GM19467 (cell line): ENCODE measurements at regions not wholly inside any gene's neighbourhood (a gene's known extent, or its start where the extent isn't known, plus 50 kb on each side); places are given as distances from the start of the nearest gene placed in this dataset.
"Not testable (repeated sequence)": the region's sequence is repeated elsewhere in the genome, so short reads cannot be mapped to it uniquely, and the experiment has no call there.

Source experiments
- ATAC-seq: cut with Tn5 transposase; IDR thresholded peaks from one replicate; pipeline ENCODE4 v1.9.1; 2021; ENCODE audit warnings: mild to moderate bottlenecking, moderate library complexity; ENCODE audit not compliant: unreplicated experiment

- not testable (repeated sequence) for ATAC-seq
These were observed 724.3 kb downstream of the TTLL7 start for GRCh38 chr1:83274656-83275055.

GRCh38 chr1:83272484-83272883, 726.4 kb downstream of the TTLL7 start:
- ATAC-seq, result not testable (repeated sequence)

DNA sequence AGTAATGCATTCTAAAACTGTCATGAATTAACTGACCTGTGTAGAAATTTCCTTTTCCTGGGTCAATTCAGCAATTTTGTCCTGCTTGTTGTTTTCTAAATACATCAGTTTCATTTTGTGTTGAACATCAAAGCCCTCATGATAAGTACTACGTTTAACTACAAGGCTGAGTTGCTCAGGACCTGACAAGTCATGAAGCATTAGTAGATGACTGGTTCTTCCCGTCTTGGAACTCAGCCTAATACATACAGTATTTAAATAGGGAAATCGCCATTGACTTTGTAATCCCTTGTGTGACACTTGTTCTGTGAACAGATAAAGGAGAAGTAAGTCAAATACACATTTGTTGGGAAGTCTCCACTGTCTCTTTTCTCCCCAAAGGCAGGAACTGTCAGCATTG, 727.1 kb downstream of the TTLL7 start:
- ATAC-seq, result not testable (repeated sequence)

- not testable (repeated sequence) for ATAC-seq
These were observed 728.1 kb downstream of the TTLL7 start for GRCh38 chr1:83270801-83271200.

GRCh38 chr1:83263808-83264207, 735.1 kb downstream of the TTLL7 start:
- ATAC-seq, result not testable (repeated sequence)

- ATAC-seq, result not testable (repeated sequence)
These were observed 747.2 kb downstream of the TTLL7 start for GRCh38 chr1:83251687-83252086.

GRCh38 chr1:83246780-83247179, 752.2 kb downstream of the TTLL7 start:
- ATAC-seq, result not testable (repeated sequence)

DNA sequence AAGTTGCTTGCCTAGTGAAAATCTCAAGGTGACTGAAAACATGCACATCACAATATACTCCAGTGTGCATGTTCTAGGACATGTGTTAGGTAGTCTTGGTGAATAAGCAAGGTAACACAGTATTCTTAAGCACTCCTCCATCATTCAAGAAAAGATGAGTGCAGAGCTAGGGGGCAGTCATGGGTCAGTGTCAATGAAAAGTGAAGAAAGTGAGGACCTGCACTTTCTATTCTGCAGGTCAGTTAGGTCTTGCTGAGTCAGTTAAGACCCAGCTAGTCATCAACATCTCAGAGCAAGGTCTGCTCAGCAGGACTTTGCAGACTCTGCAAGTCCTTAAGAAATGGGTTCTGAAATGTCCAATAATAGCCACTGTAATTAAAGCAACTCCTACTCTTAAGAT, 754.1 kb downstream of the TTLL7 start:
- ATAC-seq, result not testable (repeated sequence)

GRCh38 chr1:83239568-83239967, 759.4 kb downstream of the TTLL7 start:
- ATAC-seq, result not testable (repeated sequence)

- ATAC-seq, result not testable (repeated sequence)
These were observed 760.3 kb downstream of the TTLL7 start for GRCh38 chr1:83238654-83239053.

GRCh38 chr1:83219788-83220187, 779.1 kb downstream of the TTLL7 start:
- not testable (repeated sequence) for ATAC-seq

DNA sequence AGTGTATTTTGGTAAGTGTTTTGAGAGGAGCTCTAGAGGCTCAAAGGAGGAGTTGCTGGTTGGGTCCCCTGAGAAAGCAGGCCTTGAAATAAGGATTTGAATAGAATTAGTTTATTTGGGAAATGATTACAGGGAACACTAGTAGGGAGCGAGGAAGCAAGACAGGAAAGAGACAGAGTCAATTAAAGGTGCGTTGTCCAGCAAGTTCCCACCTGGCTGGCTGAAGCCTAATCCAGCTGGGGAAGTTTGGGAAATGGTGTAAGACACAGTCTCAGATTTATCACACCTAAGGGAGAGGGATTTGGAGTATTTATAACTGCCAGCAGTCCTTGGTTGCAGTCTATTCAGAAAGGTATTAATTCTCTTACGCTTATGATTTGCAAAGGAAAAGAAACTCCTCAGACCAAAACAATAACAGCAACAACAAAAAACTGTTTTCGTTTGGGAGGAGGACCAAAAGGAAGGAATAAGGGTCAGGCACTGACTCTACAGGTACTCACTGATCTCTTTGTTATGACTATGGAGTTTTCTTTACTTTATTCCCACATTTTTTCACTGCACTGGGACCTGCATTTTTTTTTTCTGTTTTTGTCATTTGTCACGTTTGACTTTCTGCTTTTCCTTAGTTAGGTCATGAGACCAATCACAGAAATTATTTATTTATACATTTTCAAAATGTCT, 780.8 kb downstream of the TTLL7 start:
- not testable (repeated sequence) for ATAC-seq

GRCh38 chr1:83214317-83214716, 784.6 kb downstream of the TTLL7 start:
- ATAC-seq, result not testable (repeated sequence)

GRCh38 chr1:83213648-83214047, 785.3 kb downstream of the TTLL7 start:
- ATAC-seq, result not testable (repeated sequence)

DNA sequence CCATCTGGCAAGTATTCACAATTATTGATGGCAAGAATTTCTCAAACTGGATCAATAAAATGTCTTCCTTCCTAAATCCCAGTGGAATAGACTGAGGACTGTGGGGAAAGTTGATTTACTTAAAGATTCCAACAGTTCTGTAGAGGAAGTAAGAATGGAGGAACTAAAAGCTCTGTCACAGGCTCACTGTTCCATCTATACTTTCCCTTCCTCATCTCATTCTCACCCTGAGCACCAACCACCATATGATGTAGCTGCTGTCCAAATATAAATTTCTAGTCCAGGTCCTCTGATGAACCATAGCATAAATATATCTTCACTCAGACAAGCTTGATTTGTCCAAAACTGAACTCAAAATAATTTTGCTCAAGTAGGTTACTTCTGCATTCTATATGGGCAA, 786.9 kb downstream of the TTLL7 start:
- not testable (repeated sequence) for ATAC-seq

- ATAC-seq, result not testable (repeated sequence)
These were observed 790.4 kb downstream of the TTLL7 start for GRCh38 chr1:83208540-83208939.

GRCh38 chr1:83194610-83195009, 804.3 kb downstream of the TTLL7 start:
- not testable (repeated sequence) for ATAC-seq

GRCh38 chr1:83182033-83182728, 816.8 kb downstream of the TTLL7 start:
- ATAC-seq, result not testable (repeated sequence)

- ATAC-seq, result not testable (repeated sequence)
These were observed 818.3 kb downstream of the TTLL7 start for GRCh38 chr1:83180621-83181020.

DNA sequence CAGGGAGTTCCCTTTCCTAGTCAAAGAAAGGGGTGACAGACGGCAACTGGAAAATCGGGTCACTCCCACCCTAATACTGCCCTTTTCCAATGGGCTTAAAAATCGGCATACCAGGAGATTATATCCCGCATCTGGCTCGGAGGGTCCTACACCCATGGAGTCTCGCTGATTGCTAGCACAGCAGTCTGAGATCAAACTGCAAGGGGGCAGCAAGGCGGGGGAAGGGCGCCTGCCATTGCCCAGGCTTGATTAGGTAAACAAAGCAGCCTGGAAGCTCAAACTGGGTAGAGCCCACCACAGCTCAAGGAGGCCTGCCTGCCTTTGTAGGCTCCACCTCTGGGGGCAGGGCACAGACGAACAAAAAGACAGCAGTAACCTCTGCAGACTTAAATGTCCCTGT, 831.3 kb downstream of the TTLL7 start:
- not testable (repeated sequence) for ATAC-seq

DNA sequence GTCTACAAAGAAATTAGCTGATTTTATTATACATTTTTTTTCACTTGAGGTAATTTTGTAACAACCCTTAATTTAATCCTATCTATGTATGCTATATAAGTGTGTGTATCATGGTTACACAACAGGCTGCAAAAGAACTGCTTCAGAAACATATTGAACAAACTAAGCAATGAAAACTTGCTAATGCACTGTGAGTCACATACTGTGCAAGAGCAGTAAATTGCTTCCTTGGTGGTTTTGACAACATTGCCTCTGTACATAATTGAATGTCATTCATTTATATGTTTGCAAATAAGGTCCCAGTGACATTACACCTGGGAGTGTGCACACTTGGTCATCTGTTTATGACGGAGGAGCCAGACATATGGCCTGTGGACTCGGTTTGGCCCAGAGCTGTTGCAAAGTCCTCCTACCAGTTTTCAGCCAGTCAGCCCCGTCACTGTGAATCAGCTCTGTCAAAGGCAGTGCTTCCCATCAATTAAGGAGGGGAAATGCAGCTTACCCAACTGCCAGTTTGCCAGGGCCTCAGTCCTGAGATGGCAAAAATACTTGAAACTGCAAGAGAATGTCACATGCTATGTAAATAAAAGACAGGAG, 835.0 kb downstream of the TTLL7 start:
- ATAC-seq, result not testable (repeated sequence)

DNA sequence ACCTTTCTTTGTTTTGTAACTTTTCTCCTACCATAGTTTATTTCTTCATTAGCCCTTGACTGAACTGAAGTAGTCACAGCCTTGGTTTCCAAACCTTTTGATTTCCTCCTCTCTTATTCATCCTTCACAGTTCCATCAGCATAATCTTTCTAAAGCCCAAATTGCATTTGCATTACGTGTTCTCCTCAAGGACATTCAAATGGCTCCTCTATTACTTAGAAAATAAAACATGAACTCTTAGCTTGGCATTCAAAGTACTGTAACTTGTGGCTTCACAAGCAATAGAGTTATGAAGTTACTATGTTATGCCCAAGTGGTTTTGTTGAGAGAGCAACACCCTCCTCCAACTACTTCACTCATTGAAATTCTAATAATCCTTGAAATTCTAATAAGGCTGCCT, 840.0 kb downstream of the TTLL7 start:
- not testable (repeated sequence) for ATAC-seq
